ENCODE measurements at regions not wholly inside any gene's neighbourhood (a gene's known extent, or its start where the extent isn't known, plus 50 kb on each side); places are given as distances from the start of the nearest gene placed in this dataset.

- Histone ChIP-seq H3K9me3 (ENCODE audit: insufficient read depth, low read length, severe bottlenecking) (no peaks in the 10 kb centered on the region), H3K36me3 (ENCODE audit: insufficient read depth, low read length) (no peaks in the 10 kb centered on the region), H3K27me3 (ENCODE audit: insufficient read depth, low read length, poor library complexity) (no peaks in the 10 kb centered on the region), H2AFZ (ENCODE audit: low read depth, low read length) (no peak overlapping the region), H3K4me3 (ENCODE audit: low read depth in 1 of 2, low read length in 2 of 2) (no peak overlapping the region), H3K79me2 (ENCODE audit: insufficient read depth, low read length) (no peaks in the 10 kb centered on the region), H3K4me2 (ENCODE audit: insufficient read depth, low read length) (no peak overlapping the region), H3K4me1 (ENCODE audit: insufficient read depth, low read length) (no peaks in the 10 kb centered on the region), H3K27ac (ENCODE audit: low read length) (no peak overlapping the region), H4K20me1 (ENCODE audit: insufficient read depth, low read length) (no peaks in the 10 kb centered on the region), H3K9ac (ENCODE audit: low read depth, low read length) (no peak overlapping the region)
- TF ChIP-seq EZH2 (IDR thresholded peaks at IDR 0.05; ENCODE audit: borderline replicate concordance, low read depth, low read length, severe bottlenecking) (no peak), CTCF (IDR thresholded peaks at IDR 0.05; ENCODE audit: borderline replicate concordance, extremely low read depth, low read length, poor library complexity, severe bottlenecking) (no peak)
- ATAC-seq (ENCODE audit: insufficient read depth, low read depth) (no peak), DNase-seq (no peak)
Measured at GRCh38 chr9:105828171-105828570, 133.8 kb downstream of the TMEM38B start.

GRCh38 chr9:105828596-105829213 is 134.4 kb downstream of the TMEM38B start:
- Histone ChIP-seq H3K27me3 (ENCODE audit: insufficient read depth, low read length, poor library complexity) (no peaks in the 10 kb centered on the region), H3K9me3 (ENCODE audit: insufficient read depth, low read length, severe bottlenecking) (no peaks in the 10 kb centered on the region), H3K4me2 (ENCODE audit: insufficient read depth, low read length) (no peak overlapping the region), H3K9ac (ENCODE audit: low read depth, low read length) (no peak overlapping the region), H3K36me3 (ENCODE audit: insufficient read depth, low read length) (no peaks in the 10 kb centered on the region), H3K4me3 (ENCODE audit: low read depth in 1 of 2, low read length in 2 of 2) (no peak overlapping the region), H3K79me2 (ENCODE audit: insufficient read depth, low read length) (no peaks in the 10 kb centered on the region), H3K27ac (ENCODE audit: low read length) (no peak overlapping the region), H2AFZ (ENCODE audit: low read depth, low read length) (no peak overlapping the region), H3K4me1 (ENCODE audit: insufficient read depth, low read length) (no peaks in the 10 kb centered on the region), H4K20me1 (ENCODE audit: insufficient read depth, low read length) (no peaks in the 10 kb centered on the region)
- ATAC-seq (ENCODE audit: insufficient read depth, low read depth): no peak
- DNase-seq: no peak
- TF ChIP-seq EZH2 (IDR thresholded peaks at IDR 0.05; ENCODE audit: borderline replicate concordance, low read depth, low read length, severe bottlenecking): no peak
- no peak for TF ChIP-seq CTCF (IDR thresholded peaks at IDR 0.05; ENCODE audit: borderline replicate concordance, extremely low read depth, low read length, poor library complexity, severe bottlenecking)

GRCh38 chr9:105830461-105830860 is 136.1 kb downstream of the TMEM38B start:
- DNase-seq (no peak), ATAC-seq (ENCODE audit: insufficient read depth, low read depth) (no peak)
- no peaks in the 10 kb centered on the region for H3K4me1 ChIP-seq (ENCODE audit: insufficient read depth, low read length)
- H3K79me2 ChIP-seq (ENCODE audit: insufficient read depth, low read length): no peaks in the 10 kb centered on the region
- H4K20me1 ChIP-seq (ENCODE audit: insufficient read depth, low read length): no peaks in the 10 kb centered on the region
- no peak overlapping the region for H3K9ac ChIP-seq (ENCODE audit: low read depth, low read length)
- no peaks in the 10 kb centered on the region for H3K27me3 ChIP-seq (ENCODE audit: insufficient read depth, low read length, poor library complexity)
- H3K4me3 ChIP-seq (ENCODE audit: low read depth in 1 of 2, low read length in 2 of 2): no peak overlapping the region
- no peak overlapping the region for H2AFZ ChIP-seq (ENCODE audit: low read depth, low read length)
- TF ChIP-seq EZH2 (IDR thresholded peaks at IDR 0.05; ENCODE audit: borderline replicate concordance, low read depth, low read length, severe bottlenecking) (no peak), CTCF (IDR thresholded peaks at IDR 0.05; ENCODE audit: borderline replicate concordance, extremely low read depth, low read length, poor library complexity, severe bottlenecking) (no peak)
- H3K27ac ChIP-seq (ENCODE audit: low read length): no peak overlapping the region
- H3K36me3 ChIP-seq (ENCODE audit: insufficient read depth, low read length): no peaks in the 10 kb centered on the region
- no peaks in the 10 kb centered on the region for H3K9me3 ChIP-seq (ENCODE audit: insufficient read depth, low read length, severe bottlenecking)
- no peak overlapping the region for H3K4me2 ChIP-seq (ENCODE audit: insufficient read depth, low read length)

All from DND-41 (cell line).